HL-60 (cell line): ENCODE measurements at regions not wholly inside any gene's neighbourhood (a gene's known extent, or its start where the extent isn't known, plus 50 kb on each side); places are given as distances from the start of the nearest gene placed in this dataset.

Source experiments
- DNase-seq, 2 experiments: peaks; one replicate each; pipeline ENCODE4 v3.0.0-alpha.2; 2010 to 2020; ENCODE audit warnings: low read depth in 1 of 2, low spot score in 1 of 2
- H3K27ac ChIP-seq: fragments of 250-450 bp; sonication (Bioruptor Pico); replicated peaks from 2 replicates; pipeline ENCODE4 v1.5.1; 2020; ENCODE audit warnings: mild to moderate bottlenecking, moderate library complexity
- H3K27me3 ChIP-seq: fragments of 250-450 bp; sonication (Bioruptor Pico); 2 replicates; pipeline ENCODE4 v1.5.1; 2021; ENCODE audit warnings: mild to moderate bottlenecking, moderate library complexity; ENCODE audit not compliant: insufficient read depth, poor library complexity, severe bottlenecking
- H3K4me3 ChIP-seq: replicated peaks from 2 replicates; pipeline ENCODE4 v1.5.1; 2011; ENCODE audit warnings: mild to moderate bottlenecking, control low read depth, low read length; ENCODE audit not compliant: insufficient read depth
- CTCF ChIP-seq: IDR thresholded peaks from one replicate; pipeline ENCODE4 v1.5.1; 2011; ENCODE audit warnings: low read length, control low read depth, inconsistent platforms; ENCODE audit not compliant: insufficient read depth
- GABPA ChIP-seq: IDR thresholded peaks from 2 replicates; pipeline ENCODE4 v1.6.1; 2012; ENCODE audit warnings: low read depth
- POLR2AphosphoS5 ChIP-seq: IDR thresholded peaks from 2 replicates; pipeline ENCODE4 v1.6.1; 2012; ENCODE audit warnings: low read depth
- REST ChIP-seq: IDR thresholded peaks from 2 replicates; pipeline ENCODE4 v1.6.1; 2012; ENCODE audit warnings: low read depth; ENCODE audit not compliant: insufficient replicate concordance
- SPI1 ChIP-seq: IDR thresholded peaks from 2 replicates; pipeline ENCODE4 v1.6.1; 2012; ENCODE audit warnings: low read depth, mild to moderate bottlenecking, borderline replicate concordance

- no peak for DNase-seq
- Histone ChIP-seq H3K27ac (no peak overlapping the region), H3K27me3 (no peaks in the 10 kb centered on the region), H3K4me3 (no peak overlapping the region)
- TF ChIP-seq GABPA (no peak), POLR2AphosphoS5 (no peak), SPI1 (no peak), CTCF (no peak), REST (no peak)
Observed at GRCh38 chr3:145727476-145727875, 433.5 kb downstream of the PLOD2 start.

- no peak for DNase-seq
- TF ChIP-seq CTCF (no peak), GABPA (no peak), REST (no peak), POLR2AphosphoS5 (no peak), SPI1 (no peak)
- H3K27me3 ChIP-seq: no peaks in the 10 kb centered on the region
- H3K4me3 ChIP-seq: no peak overlapping the region
- no peak overlapping the region for H3K27ac ChIP-seq
Observed at GRCh38 chr3:145735631-145736030, 425.4 kb downstream of the PLOD2 start.

- no peak for DNase-seq
- Histone ChIP-seq H3K27ac (no peak overlapping the region), H3K4me3 (no peak overlapping the region), H3K27me3 (no peaks in the 10 kb centered on the region)
- TF ChIP-seq SPI1 (no peak), GABPA (no peak), POLR2AphosphoS5 (no peak), REST (no peak), CTCF (no peak)
Observed at GRCh38 chr3:145737952-145738351, 423.0 kb downstream of the PLOD2 start.
